Cardiac muscle cell (in vitro differentiated cells and primary cell): ENCODE measurements at regions not wholly inside any gene's neighbourhood (a gene's known extent, or its start where the extent isn't known, plus 50 kb on each side); places are given as distances from the start of the nearest gene placed in this dataset.

Source experiments
- DNase-seq, 2 donors: peaks; one replicate each; pipeline versions ENCODE4 v3.0.0 to v3.0.0-alpha.2; 2010 to 2017; ENCODE audit warnings: low read depth in 1 of 2, low spot score in 1 of 2
- H3K27ac ChIP-seq: fragments of 200-600 bp; sonication (generic); 2 replicates; pipeline ENCODE4 v1.5.1; 2016
- H3K27me3 ChIP-seq: fragments of 200-600 bp; sonication (generic); 2 replicates; pipeline ENCODE4 v1.6.0; 2016; ENCODE audit warnings: control low read depth
- H3K36me3 ChIP-seq: fragments of 200-600 bp; sonication (generic); 2 replicates; pipeline ENCODE4 v1.5.1; 2016; ENCODE audit warnings: control low read depth
- H3K4me1 ChIP-seq: fragments of 200-600 bp; sonication (generic); 2 replicates; pipeline ENCODE4 v1.8.1; 2017; ENCODE audit warnings: low read depth, mild to moderate bottlenecking, mixed run types
- H3K4me3 ChIP-seq: fragments of 200-600 bp; sonication (generic); 2 replicates; pipeline ENCODE4 v1.5.1; 2016; ENCODE audit warnings: mild to moderate bottlenecking
- H3K9me3 ChIP-seq: fragments of 200-600 bp; sonication (generic); 2 replicates; pipeline ENCODE4 v1.5.1; 2017; ENCODE audit warnings: low read depth, mild to moderate bottlenecking, control low read depth
- TF ChIP-seq, protein P1 (sequence below): IDR thresholded peaks from 2 replicates; pipeline ENCODE4 v1.5.1; 2012; ENCODE audit warnings: low read depth, mild to moderate bottlenecking, low read length

- Histone ChIP-seq H3K9me3 (no peaks in the 10 kb centered on the region), H3K4me3 (no peak overlapping the region), H3K27me3 (no peaks in the 10 kb centered on the region), H3K36me3 (no peaks in the 10 kb centered on the region), H3K4me1 (no peaks in the 10 kb centered on the region), H3K27ac (no peak overlapping the region)
- peak in 1 of 2 donors; percentile 21 for DNase-seq
- TF ChIP-seq, protein P1, sequence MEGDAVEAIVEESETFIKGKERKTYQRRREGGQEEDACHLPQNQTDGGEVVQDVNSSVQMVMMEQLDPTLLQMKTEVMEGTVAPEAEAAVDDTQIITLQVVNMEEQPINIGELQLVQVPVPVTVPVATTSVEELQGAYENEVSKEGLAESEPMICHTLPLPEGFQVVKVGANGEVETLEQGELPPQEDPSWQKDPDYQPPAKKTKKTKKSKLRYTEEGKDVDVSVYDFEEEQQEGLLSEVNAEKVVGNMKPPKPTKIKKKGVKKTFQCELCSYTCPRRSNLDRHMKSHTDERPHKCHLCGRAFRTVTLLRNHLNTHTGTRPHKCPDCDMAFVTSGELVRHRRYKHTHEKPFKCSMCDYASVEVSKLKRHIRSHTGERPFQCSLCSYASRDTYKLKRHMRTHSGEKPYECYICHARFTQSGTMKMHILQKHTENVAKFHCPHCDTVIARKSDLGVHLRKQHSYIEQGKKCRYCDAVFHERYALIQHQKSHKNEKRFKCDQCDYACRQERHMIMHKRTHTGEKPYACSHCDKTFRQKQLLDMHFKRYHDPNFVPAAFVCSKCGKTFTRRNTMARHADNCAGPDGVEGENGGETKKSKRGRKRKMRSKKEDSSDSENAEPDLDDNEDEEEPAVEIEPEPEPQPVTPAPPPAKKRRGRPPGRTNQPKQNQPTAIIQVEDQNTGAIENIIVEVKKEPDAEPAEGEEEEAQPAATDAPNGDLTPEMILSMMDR = no peak
These were observed 386.0 kb downstream of the SMOC2 start for GRCh38 chr6:168826726-168827585.

- TF ChIP-seq, protein P1 = no peak
- H3K4me3 ChIP-seq = no peak overlapping the region
- no peaks in the 10 kb centered on the region for H3K4me1 ChIP-seq
- no peaks in the 10 kb centered on the region for H3K36me3 ChIP-seq
- H3K27ac ChIP-seq = no peak overlapping the region
- H3K27me3 ChIP-seq = no peaks in the 10 kb centered on the region
- DNase-seq = no peak
- no peaks in the 10 kb centered on the region for H3K9me3 ChIP-seq
These were observed 385.1 kb downstream of the SMOC2 start for GRCh38 chr6:168826078-168826390.

- H3K9me3 ChIP-seq = no peaks in the 10 kb centered on the region
- DNase-seq = no peak
- H3K27ac ChIP-seq = no peak overlapping the region
- TF ChIP-seq, protein P1 = no peak
- no peaks in the 10 kb centered on the region for H3K4me1 ChIP-seq
- no peaks in the 10 kb centered on the region for H3K36me3 ChIP-seq
- no peaks in the 10 kb centered on the region for H3K27me3 ChIP-seq
- no peak overlapping the region for H3K4me3 ChIP-seq
These were observed 384.5 kb downstream of the SMOC2 start for GRCh38 chr6:168825226-168826077.

GRCh38 chr6:168823397-168824212, 382.6 kb downstream of the SMOC2 start:
- Histone ChIP-seq H3K4me1 (no peaks in the 10 kb centered on the region), H3K27ac (no peak overlapping the region), H3K9me3 (no peaks in the 10 kb centered on the region), H3K27me3 (no peaks in the 10 kb centered on the region), H3K4me3 (no peak overlapping the region), H3K36me3 (no peaks in the 10 kb centered on the region)
- DNase-seq = peak; percentile 11 to 40
- TF ChIP-seq, protein P1 = no peak

DNA sequence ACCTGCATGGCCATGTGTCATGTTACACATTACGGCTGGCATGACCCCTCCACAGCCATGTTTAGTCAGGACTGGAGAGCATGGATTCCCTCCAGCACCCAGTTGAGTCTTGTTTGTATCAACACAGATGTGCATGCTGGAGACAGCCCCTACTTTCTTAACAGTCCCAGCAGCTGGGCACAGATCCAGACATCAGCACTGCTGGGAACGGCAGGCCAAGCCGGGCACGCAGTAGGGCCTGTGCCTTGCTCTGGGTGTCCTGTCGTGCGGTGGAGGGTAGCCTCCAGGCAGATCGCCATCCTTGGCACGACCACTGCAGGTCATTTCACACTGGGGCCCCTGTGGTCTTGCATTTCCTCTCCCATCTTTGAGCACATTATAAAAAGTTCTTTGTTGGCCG, 381.4 kb downstream of the SMOC2 start:
- H3K27me3 ChIP-seq = no peaks in the 10 kb centered on the region
- no peak overlapping the region for H3K4me3 ChIP-seq
- H3K36me3 ChIP-seq = no peaks in the 10 kb centered on the region
- H3K9me3 ChIP-seq = no peaks in the 10 kb centered on the region
- no peak for DNase-seq
- TF ChIP-seq, protein P1 = no peak
- H3K27ac ChIP-seq = no peak overlapping the region
- no peaks in the 10 kb centered on the region for H3K4me1 ChIP-seq
